HCT116 (cell line): ENCODE measurements at regions not wholly inside any gene's neighbourhood (a gene's known extent, or its start where the extent isn't known, plus 50 kb on each side); places are given as distances from the start of the nearest gene placed in this dataset.

Source experiments
- ATAC-seq: fragments of 200-7000 bp; cut with Tn5 transposase; 2 replicates; pipeline ENCODE4 v1.9.1; 2020; ENCODE audit warnings: mild to moderate bottlenecking, moderate library complexity
- BruUV-seq: library from RNA; stranded (reverse); fragments of 400-500 nt; replicated peaks from 2 replicates; lab custom pipeline; 2021; lab: Mats Ljungman, UMichigan
- CTCF ChIA-PET: fragments of 300-600 bp; sonication (Branson Sonifier 250); formaldehyde crosslinking; loops from one replicate; lab custom pipeline; 2021; ENCODE audit warnings: antibody characterized with exemption; lab: Charles Lee
- POLR2A ChIA-PET: fragments of 300-600, 350-600 bp; sonication (Branson Sonifier 250); formaldehyde crosslinking; loops from one replicate; lab custom pipeline; 2021; ENCODE audit warnings: antibody characterized with exemption; lab: Charles Lee
- RAD21 ChIA-PET, 2 experiments: fragments of 300-600 bp; sonication (Branson Sonifier 250); formaldehyde crosslinking; loops; one replicate each; lab custom pipeline; 2023; ENCODE audit warnings: low total read pairs in 2 of 2; ENCODE audit not compliant: uncharacterized antibody in 2 of 2, unreplicated experiment in 2 of 2, low non-redundant PET in 1 of 2; lab: Charles Lee
- DNase-seq: peaks from one replicate; pipeline ENCODE4 v3.0.0-alpha.2; 2010; ENCODE audit warnings: low read depth, low spot score
- H2AFZ ChIP-seq: fragments of 200-600 bp; shearing (Covaris generic), sonication (generic); 2 replicates; pipeline ENCODE4 v1.6.1; 2017; ENCODE audit warnings: low read depth, mixed run types, mixed read lengths, antibody characterized with exemption, low read length; ENCODE audit not compliant: poor library complexity, severe bottlenecking
- H3K27ac ChIP-seq: 2 replicates; pipeline ENCODE4 v1.5.1; 2012; ENCODE audit warnings: low read depth, low read length
- H3K27me3 ChIP-seq: fragments of 200-600 bp; sonication (generic); 2 replicates; pipeline ENCODE4 v1.6.1; 2016; ENCODE audit warnings: mixed run types, low read length, mixed read lengths; ENCODE audit not compliant: insufficient read depth
- H3K36me3 ChIP-seq, 2 experiments: fragments of 200-500 bp in 1 of 2; fragments of 200-600 bp in 1 of 2; sonication (Bioruptor generic) in 1 of 2; sonication (generic) in 1 of 2; 2 replicates each; pipeline versions ENCODE4 v1.5.1 to v1.6.1; 2014 to 2016; ENCODE audit warnings: low read length in 2 of 2, inconsistent platforms in 1 of 2, mixed read lengths in 1 of 2, mixed run types in 1 of 2; ENCODE audit not compliant: insufficient read depth in 2 of 2, control insufficient read depth in 1 of 2
- H3K4me1 ChIP-seq, 2 experiments: fragments of 200-600 bp in 1 of 2; sonication (generic) in 1 of 2; 2 replicates each; pipeline versions ENCODE4 v1.5.1 to v1.6.1; 2012 to 2017; ENCODE audit warnings: low read length in 2 of 2, inconsistent platforms in 1 of 2, mild to moderate bottlenecking in 1 of 2, mixed read lengths in 1 of 2, mixed run types in 1 of 2, moderate library complexity in 1 of 2; ENCODE audit not compliant: insufficient read depth in 2 of 2, control insufficient read depth in 1 of 2
- H3K4me2 ChIP-seq: fragments of 200-600 bp; sonication (generic); 2 replicates; pipeline ENCODE4 v1.6.1; 2017; ENCODE audit warnings: mixed run types, low read length, mixed read lengths
- H3K4me3 ChIP-seq, 2 experiments: fragments of 200-600 bp in 1 of 2; sonication (generic) in 1 of 2; replicated peaks in 1 of 2; 2 replicates each; pipeline ENCODE4 v1.5.1; 2011 to 2016; ENCODE audit warnings: low read length in 2 of 2, control low read depth in 1 of 2, low read depth in 1 of 2, mild to moderate bottlenecking in 1 of 2, mixed read lengths in 1 of 2, mixed run types in 1 of 2
- H3K79me2 ChIP-seq: fragments of 200-600 bp; sonication (generic); 2 replicates; pipeline ENCODE4 v1.6.1; 2017; ENCODE audit warnings: mild to moderate bottlenecking, mixed run types, low read length, moderate library complexity, mixed read lengths; ENCODE audit not compliant: insufficient read depth
- H3K9ac ChIP-seq: fragments of 200-600 bp; sonication (generic); 2 replicates; pipeline ENCODE4 v1.6.1; 2016; ENCODE audit warnings: low read length, mixed read lengths
- H3K9me2 ChIP-seq: fragments of 200-600 bp; sonication (generic), shearing (Covaris generic); 2 replicates; pipeline ENCODE4 v1.6.1; 2017; ENCODE audit warnings: mixed run types, mild to moderate bottlenecking, moderate library complexity; ENCODE audit not compliant: insufficient read depth
- H3K9me3 ChIP-seq, 2 experiments: fragments of 200-500 bp in 1 of 2; fragments of 200-600 bp in 1 of 2; sonication (Bioruptor generic) in 1 of 2; sonication (generic) in 1 of 2; 2 replicates each; pipeline ENCODE4 v1.6.1; 2014 to 2017; ENCODE audit warnings: low read length in 2 of 2, mixed read lengths in 2 of 2, inconsistent platforms in 1 of 2, low read depth in 1 of 2, mild to moderate bottlenecking in 1 of 2, mixed run types in 1 of 2, moderate library complexity in 1 of 2; ENCODE audit not compliant: control insufficient read depth in 1 of 2, insufficient read depth in 1 of 2
- H4K20me1 ChIP-seq: fragments of 200-600 bp; sonication (generic), shearing (Covaris generic); 2 replicates; pipeline ENCODE4 v1.6.1; 2017; ENCODE audit warnings: mixed run types, mild to moderate bottlenecking, moderate library complexity; ENCODE audit not compliant: insufficient read depth
- CBX3 ChIP-seq: IDR thresholded peaks from 2 replicates; pipeline ENCODE4 v1.6.1; 2012; ENCODE audit warnings: low read depth
- CEBPB ChIP-seq: IDR thresholded peaks from 2 replicates; pipeline ENCODE4 v1.6.1; 2012; ENCODE audit warnings: low read depth
- EGR1 ChIP-seq: IDR thresholded peaks from 2 replicates; pipeline ENCODE4 v1.6.1; 2012; ENCODE audit warnings: low read depth
- ELF1 ChIP-seq: IDR thresholded peaks from 2 replicates; pipeline ENCODE4 v1.6.1; 2012; ENCODE audit warnings: low read depth, borderline replicate concordance
- EZH2 ChIP-seq: fragments of 200-600 bp; sonication (generic); IDR thresholded peaks from 2 replicates; pipeline ENCODE4 v1.6.1; 2017; ENCODE audit warnings: antibody characterized with exemption, mixed run types
- EZH2phosphoT487 ChIP-seq: fragments of 200-600 bp; IDR thresholded peaks from 2 replicates; pipeline ENCODE4 v1.6.1; 2018; ENCODE audit warnings: antibody characterized with exemption, borderline replicate concordance
- JUND ChIP-seq: IDR thresholded peaks from 2 replicates; pipeline ENCODE4 v1.6.1; 2012
- MAX ChIP-seq: IDR thresholded peaks from 2 replicates; pipeline ENCODE4 v1.6.1; 2012
- POLR2A ChIP-seq: IDR thresholded peaks from 2 replicates; pipeline ENCODE4 v1.7.0; 2011; ENCODE audit warnings: borderline replicate concordance; ENCODE audit not compliant: insufficient read depth, insufficient read length; ENCODE audit errors: extremely low read depth
- POLR2AphosphoS5 ChIP-seq: IDR thresholded peaks from 2 replicates; pipeline ENCODE4 v1.6.1; 2011; ENCODE audit warnings: mild to moderate bottlenecking, low read depth, low read length, moderate library complexity
- SIN3A ChIP-seq: IDR thresholded peaks from 2 replicates; pipeline ENCODE4 v1.6.1; 2012; ENCODE audit warnings: low read depth
- SP1 ChIP-seq: IDR thresholded peaks from 2 replicates; pipeline ENCODE4 v1.6.1; 2012; ENCODE audit warnings: low read depth
- TCF7L2 ChIP-seq: IDR thresholded peaks from 2 replicates; pipeline ENCODE4 v1.7.0; 2011; ENCODE audit warnings: borderline replicate concordance, inconsistent platforms; ENCODE audit not compliant: insufficient read depth, insufficient read length; ENCODE audit errors: extremely low read depth
- YY1 ChIP-seq: IDR thresholded peaks from 2 replicates; pipeline ENCODE4 v1.6.1; 2011; ENCODE audit warnings: low read length, low read depth, moderate library complexity, mild to moderate bottlenecking; ENCODE audit not compliant: insufficient replicate concordance; ENCODE audit errors: extremely low read depth
- ZFX ChIP-seq: fragments of 450-650 bp; IDR thresholded peaks from 2 replicates; pipeline ENCODE4 v1.6.1; 2017
- ZNF274 ChIP-seq: fragments of 200-500 bp; sonication (Bioruptor generic); IDR thresholded peaks from 2 replicates; pipeline ENCODE4 v1.6.1; 2014; ENCODE audit warnings: mild to moderate bottlenecking, low read depth, low read length, inconsistent platforms
- intact Hi-C: fragments of 100-400 bp; cut with micrococcal nuclease; formaldehyde crosslinking; loops from 2 replicates; pipeline ENCODE4 v1.10.0; 2022
- TF ChIP-seq, protein P1 (sequence below), 3 experiments: fragments of 200-600 bp in 1 of 3; sonication (generic) in 1 of 3; IDR thresholded peaks in 2 of 3; conservative IDR thresholded peaks in 1 of 3; 2 replicates each; pipeline ENCODE4 v1.5.1; 2012 to 2017; ENCODE audit warnings: low read depth in 2 of 3, low read length in 2 of 3, antibody characterized with exemption in 1 of 3, borderline replicate concordance in 1 of 3, control low read depth in 1 of 3, mild to moderate bottlenecking in 1 of 3, mixed read lengths in 1 of 3, mixed run types in 1 of 3, moderate library complexity in 1 of 3; ENCODE audit not compliant: insufficient read depth in 1 of 3

DNA sequence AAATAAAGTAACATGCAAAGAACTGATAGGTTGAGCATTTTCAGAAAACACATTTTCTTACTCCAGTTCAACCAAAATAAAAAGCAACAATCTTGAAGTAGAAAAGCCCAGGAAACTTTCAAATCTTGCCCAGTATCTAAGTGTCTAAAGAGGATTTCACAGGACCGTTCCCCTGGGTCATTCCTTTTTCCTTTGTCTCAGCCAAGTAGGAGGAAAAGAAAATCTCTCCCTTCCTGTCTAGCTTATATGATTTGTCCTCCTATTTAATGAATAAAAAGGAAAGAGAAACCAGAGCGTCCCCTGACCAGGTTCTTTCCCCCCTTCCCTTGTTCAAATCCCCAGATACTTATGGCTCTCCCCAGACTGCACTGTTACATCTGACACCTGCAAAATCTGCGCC lies 248.0 kb downstream of the KCTD12 start:
- no peaks in the 10 kb centered on the region for H3K4me1 ChIP-seq
- POLR2A ChIA-PET: no interaction called here
- no TSS peak for BruUV-seq

DNA sequence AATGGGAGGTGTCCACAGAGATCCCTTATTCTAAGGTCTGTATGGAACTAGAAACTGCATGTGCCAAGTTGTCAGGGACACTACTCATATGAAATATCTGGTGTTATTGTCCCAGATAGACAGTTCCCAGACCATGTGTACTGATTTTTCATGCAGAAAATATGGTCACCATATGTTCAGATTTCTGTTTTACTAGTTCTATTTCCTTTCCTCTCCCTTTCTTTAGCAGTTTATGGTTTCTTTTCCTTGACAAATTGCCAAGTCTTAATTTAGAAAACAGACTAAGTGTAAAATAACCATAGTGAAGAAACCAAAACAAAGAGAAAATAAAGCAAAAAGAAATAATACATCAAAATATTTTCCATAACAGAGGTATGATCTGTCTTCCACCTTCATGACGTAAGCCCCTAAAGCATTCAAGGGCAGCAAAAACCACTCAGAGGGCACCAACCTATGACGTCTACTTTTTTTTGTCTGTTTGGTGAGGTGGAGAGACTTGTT lies 248.5 kb downstream of the KCTD12 start:
- no peaks in the 10 kb centered on the region for H3K9me3 ChIP-seq
- H3K9ac ChIP-seq: no peak overlapping the region
- RAD21 ChIA-PET: no interaction called here
- H3K4me2 ChIP-seq: no peak overlapping the region
- BruUV-seq: no TSS peak
- H3K79me2 ChIP-seq: no peaks in the 10 kb centered on the region
- no peaks in the 10 kb centered on the region for H3K9me2 ChIP-seq
- H3K4me1 ChIP-seq: no peaks in the 10 kb centered on the region
- no peak for ATAC-seq
- no peak overlapping the region for H2AFZ ChIP-seq
- TF ChIP-seq JUND: no peak
- no peak for TF ChIP-seq POLR2A
- TF ChIP-seq, protein P1, sequence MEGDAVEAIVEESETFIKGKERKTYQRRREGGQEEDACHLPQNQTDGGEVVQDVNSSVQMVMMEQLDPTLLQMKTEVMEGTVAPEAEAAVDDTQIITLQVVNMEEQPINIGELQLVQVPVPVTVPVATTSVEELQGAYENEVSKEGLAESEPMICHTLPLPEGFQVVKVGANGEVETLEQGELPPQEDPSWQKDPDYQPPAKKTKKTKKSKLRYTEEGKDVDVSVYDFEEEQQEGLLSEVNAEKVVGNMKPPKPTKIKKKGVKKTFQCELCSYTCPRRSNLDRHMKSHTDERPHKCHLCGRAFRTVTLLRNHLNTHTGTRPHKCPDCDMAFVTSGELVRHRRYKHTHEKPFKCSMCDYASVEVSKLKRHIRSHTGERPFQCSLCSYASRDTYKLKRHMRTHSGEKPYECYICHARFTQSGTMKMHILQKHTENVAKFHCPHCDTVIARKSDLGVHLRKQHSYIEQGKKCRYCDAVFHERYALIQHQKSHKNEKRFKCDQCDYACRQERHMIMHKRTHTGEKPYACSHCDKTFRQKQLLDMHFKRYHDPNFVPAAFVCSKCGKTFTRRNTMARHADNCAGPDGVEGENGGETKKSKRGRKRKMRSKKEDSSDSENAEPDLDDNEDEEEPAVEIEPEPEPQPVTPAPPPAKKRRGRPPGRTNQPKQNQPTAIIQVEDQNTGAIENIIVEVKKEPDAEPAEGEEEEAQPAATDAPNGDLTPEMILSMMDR (IDR thresholded peaks at IDR 0.05 in 2 of 3, conservative IDR thresholded peaks at IDR 0.05 in 1 of 3; ENCODE audit: borderline replicate concordance in 1 of 3, insufficient read depth in 1 of 3, low read depth in 2 of 3, low read length in 2 of 3): no peak
- no peak for TF ChIP-seq CEBPB
- no peak for TF ChIP-seq SIN3A
- no peak for TF ChIP-seq TCF7L2
- no peak for TF ChIP-seq CBX3
- TF ChIP-seq SP1: no peak
- TF ChIP-seq ELF1: no peak
- no peak for TF ChIP-seq EZH2
- TF ChIP-seq ZNF274: no peak
- no peak for TF ChIP-seq EGR1
- no peak for TF ChIP-seq YY1
- no peak for TF ChIP-seq EZH2phosphoT487
- TF ChIP-seq, all 23 proteins: peak for 0
- no peak for DNase-seq
- H4K20me1 ChIP-seq: no peaks in the 10 kb centered on the region
- H3K27ac ChIP-seq: no peak overlapping the region
- H3K27me3 ChIP-seq: no peaks in the 10 kb centered on the region
- intact Hi-C loops: no loop called here
- ChIA-PET POLR2A (no interaction called here), CTCF (no interaction called here)
- H3K36me3 ChIP-seq: no peaks in the 10 kb centered on the region
- H3K4me3 ChIP-seq: no peak overlapping the region

More for the DNA sequence above, 248.0 kb downstream of the KCTD12 start:
- no peak overlapping the region for H3K9ac ChIP-seq
- no peaks in the 10 kb centered on the region for H3K9me3 ChIP-seq
- no peak overlapping the region for H3K4me2 ChIP-seq
- H3K4me3 ChIP-seq: no peak overlapping the region
- ATAC-seq (no peak), DNase-seq (no peak)
- no peaks in the 10 kb centered on the region for H4K20me1 ChIP-seq
- ChIA-PET CTCF (no interaction called here), RAD21 (no interaction called here)
- no peak overlapping the region for H3K27ac ChIP-seq
- no peak overlapping the region for H2AFZ ChIP-seq
- H3K9me2 ChIP-seq: no peaks in the 10 kb centered on the region
- H3K79me2 ChIP-seq: no peaks in the 10 kb centered on the region
- H3K27me3 ChIP-seq: no peaks in the 10 kb centered on the region
- no peaks in the 10 kb centered on the region for H3K36me3 ChIP-seq
- TF ChIP-seq ZFX (no peak), POLR2AphosphoS5 (no peak), EZH2 (no peak), EZH2phosphoT487 (no peak), MAX (no peak), SIN3A (no peak)
- intact Hi-C loops: no loop called here
